ENCODE measurements at regions not wholly inside any gene's neighbourhood (a gene's known extent, or its start where the extent isn't known, plus 50 kb on each side); places are given as distances from the start of the nearest gene placed in this dataset.
"Not testable (repeated sequence)": the region's sequence is repeated elsewhere in the genome, so short reads cannot be mapped to it uniquely, and the experiment has no call there.

GRCh38 chr2:167365216-167365615, 476.9 kb downstream of the XIRP2 start:
- no peak for DNase-seq
- intact Hi-C loops (cut with DNase I), result no loop called here
- no peak for ATAC-seq

GRCh38 chr2:167361426-167361825, 473.1 kb downstream of the XIRP2 start:
- DNase-seq, result no peak
- intact Hi-C loops (cut with DNase I), result no loop called here
- ATAC-seq, result no peak

GRCh38 chr2:167355821-167356220, 467.5 kb downstream of the XIRP2 start:
- ATAC-seq (no peak), DNase-seq (no peak)
- intact Hi-C loops (cut with DNase I), result no loop called here

GRCh38 chr2:167353605-167354280, 465.5 kb downstream of the XIRP2 start:
- no peak for DNase-seq
- intact Hi-C loops (cut with DNase I), result no loop called here
- ATAC-seq, result no peak

- intact Hi-C loops (cut with DNase I), result no loop called here
- ATAC-seq (no peak), DNase-seq (no peak)
These were observed 457.3 kb downstream of the XIRP2 start for GRCh38 chr2:167345559-167345958.

- intact Hi-C loops (cut with DNase I), result no loop called here
These were observed 454.5 kb downstream of the XIRP2 start for GRCh38 chr2:167342769-167343168.

GRCh38 chr2:167340322-167340721, 452.0 kb downstream of the XIRP2 start:
- ATAC-seq, result no peak

More at GRCh38 chr2:167342769-167343168, 454.5 kb downstream of the XIRP2 start:
- no peak for ATAC-seq
- no peak for DNase-seq

GRCh38 chr2:167336213-167336612, 447.9 kb downstream of the XIRP2 start:
- no peak for ATAC-seq
- intact Hi-C loops (cut with DNase I), result no loop called here
- DNase-seq, result no peak

More at GRCh38 chr2:167340322-167340721, 452.0 kb downstream of the XIRP2 start:
- DNase-seq, result no peak
- intact Hi-C loops (cut with DNase I), result no loop called here

- intact Hi-C loops (cut with DNase I), result no loop called here
- DNase-seq, result no peak
These were observed 447.3 kb downstream of the XIRP2 start for GRCh38 chr2:167335541-167335992.

GRCh38 chr2:167334146-167334742, 446.0 kb downstream of the XIRP2 start:
- intact Hi-C loops (cut with DNase I), result no loop called here
- ATAC-seq (no peak), DNase-seq (no peak)

More at GRCh38 chr2:167335541-167335992, 447.3 kb downstream of the XIRP2 start:
- no peak for ATAC-seq

- DNase-seq (no peak), ATAC-seq (no peak)
- intact Hi-C loops (cut with DNase I), result no loop called here
These were observed 445.0 kb downstream of the XIRP2 start for GRCh38 chr2:167333245-167333644.

GRCh38 chr2:167332358-167332757, 444.1 kb downstream of the XIRP2 start:
- DNase-seq (no peak), ATAC-seq (no peak)
- intact Hi-C loops (cut with DNase I), result no loop called here

GRCh38 chr2:167331636-167332232, 443.5 kb downstream of the XIRP2 start:
- ATAC-seq, result no peak
- intact Hi-C loops (cut with DNase I), result no loop called here
- no peak for DNase-seq

- intact Hi-C loops (cut with DNase I), result loop anchor here in 1 of 2 donors (2.0 kb wide), 1 partner anchor 14 kb away; no protein-coding TSS in a partner anchor
- not testable (repeated sequence) for ATAC-seq, DNase-seq
These were observed 440.5 kb downstream of the XIRP2 start for GRCh38 chr2:167328808-167329207.

- no peak for ATAC-seq
- intact Hi-C loops (cut with DNase I), result no loop called here
- DNase-seq, result no peak
These were observed 434.5 kb downstream of the XIRP2 start for GRCh38 chr2:167322795-167323194.

- ATAC-seq, result no peak
- DNase-seq, result no peak
- intact Hi-C loops (cut with DNase I), result no loop called here
These were observed 430.3 kb downstream of the XIRP2 start for GRCh38 chr2:167318581-167318980.

- DNase-seq (no peak), ATAC-seq (no peak)
- intact Hi-C loops (cut with DNase I), result no loop called here
These were observed 422.2 kb downstream of the XIRP2 start for GRCh38 chr2:167310442-167310841.

Data from left cardiac atrium (tissue), 4 donors.